SH-SY5Y (cell line): ENCODE measurements at regions not wholly inside any gene's neighbourhood (a gene's known extent, or its start where the extent isn't known, plus 50 kb on each side); places are given as distances from the start of the nearest gene placed in this dataset.

Experiments used
- GATA2 ChIP-seq: IDR thresholded peaks from 2 replicates; pipeline ENCODE4 v1.6.1; 2011; ENCODE audit warnings: mild to moderate bottlenecking, low read depth, low read length
- GATA3 ChIP-seq: IDR thresholded peaks from 2 replicates; pipeline ENCODE4 v1.6.1; 2011; ENCODE audit warnings: low read depth, mild to moderate bottlenecking, low read length, moderate library complexity

GRCh38 chr2:226142463-226142862, 657.2 kb downstream of the IRS1 start:
- TF ChIP-seq GATA2 (no peak), GATA3 (no peak)
